AG04450 (cell line): ENCODE measurements at regions not wholly inside any gene's neighbourhood (a gene's known extent, or its start where the extent isn't known, plus 50 kb on each side); places are given as distances from the start of the nearest gene placed in this dataset.

ENCODE experiments used
- CTCF ChIA-PET: fragments of 300-600, 350-600 bp; formaldehyde crosslinking; extraction: SDS; loops from one replicate; lab custom pipeline; 2022; ENCODE audit warnings: antibody characterized with exemption, inconsistent platforms; lab: Charles Lee
- POLR2A ChIA-PET: fragments of 350-600 bp; formaldehyde crosslinking; extraction: SDS; loops from one replicate; lab custom pipeline; 2021; ENCODE audit warnings: antibody characterized with exemption, inconsistent platforms; lab: Yijun Ruan, JAX
- DNase-seq: peaks from one replicate; pipeline ENCODE4 v3.0.0-alpha.2; 2011; ENCODE audit warnings: low read depth, low spot score
- H3K27ac ChIP-seq: one replicate; pipeline ENCODE4 v1.5.1; 2012; ENCODE audit warnings: low read depth, low read length, control low read depth
- H3K27me3 ChIP-seq: one replicate; pipeline ENCODE4 v1.6.0; 2012; ENCODE audit warnings: low read length; ENCODE audit not compliant: control insufficient read depth, insufficient read depth
- H3K4me3 ChIP-seq: 2 replicates; pipeline ENCODE4 v1.5.1; 2011; ENCODE audit warnings: mild to moderate bottlenecking, low read depth, low read length, control low read depth
- H3K9me3 ChIP-seq: 2 replicates; pipeline ENCODE4 v1.5.1; 2012; ENCODE audit warnings: low read length; ENCODE audit not compliant: control insufficient read depth, insufficient read depth
- CTCF ChIP-seq: IDR thresholded peaks from 2 replicates; pipeline ENCODE4 v1.5.1; 2011; ENCODE audit warnings: low read depth, low read length, control low read depth, inconsistent platforms

- ChIA-PET CTCF (no interaction called here), POLR2A (no interaction called here)
- no peaks in the 10 kb centered on the region for H3K27me3 ChIP-seq
- H3K27ac ChIP-seq, result no peak overlapping the region
- no peak for TF ChIP-seq CTCF
- no peaks in the 10 kb centered on the region for H3K9me3 ChIP-seq
- DNase-seq, result no peak
- H3K4me3 ChIP-seq, result no peak overlapping the region
Observed at GRCh38 chr9:27714388-27714787, 141.1 kb upstream of the C9orf72 start.

GRCh38 chr9:27715651-27716050 lies 142.4 kb upstream of the C9orf72 start:
- Histone ChIP-seq H3K4me3 (no peak overlapping the region), H3K27ac (no peak overlapping the region), H3K9me3 (no peaks in the 10 kb centered on the region), H3K27me3 (no peaks in the 10 kb centered on the region)
- CTCF ChIA-PET, result no interaction called here
- DNase-seq, result no peak
- POLR2A ChIA-PET, result interaction anchor here (0.7 kb wide), 1 partner anchor 14 kb away, joined by 4 read pairs; no protein-coding TSS in a partner anchor
- no peak for TF ChIP-seq CTCF

- ChIA-PET POLR2A (no interaction called here), CTCF (no interaction called here)
- TF ChIP-seq CTCF, result no peak
Observed at GRCh38 chr9:27717991-27718390, 144.7 kb upstream of the C9orf72 start.

GRCh38 chr9:27719711-27720110 lies 146.4 kb upstream of the C9orf72 start:
- H3K9me3 ChIP-seq, result no peaks in the 10 kb centered on the region
- no peak overlapping the region for H3K4me3 ChIP-seq
- no peak overlapping the region for H3K27ac ChIP-seq
- ChIA-PET POLR2A (no interaction called here), CTCF (no interaction called here)
- DNase-seq, result no peak
- no peak for TF ChIP-seq CTCF
- H3K27me3 ChIP-seq, result no peaks in the 10 kb centered on the region

More at GRCh38 chr9:27717991-27718390, 144.7 kb upstream of the C9orf72 start:
- no peak for DNase-seq
- Histone ChIP-seq H3K27me3 (no peaks in the 10 kb centered on the region), H3K27ac (no peak overlapping the region), H3K4me3 (no peak overlapping the region), H3K9me3 (no peaks in the 10 kb centered on the region)

GRCh38 chr9:27722866-27723265 lies 149.6 kb upstream of the C9orf72 start:
- Histone ChIP-seq H3K27me3 (no peaks in the 10 kb centered on the region), H3K9me3 (no peaks in the 10 kb centered on the region), H3K4me3 (no peak overlapping the region), H3K27ac (no peak overlapping the region)
- ChIA-PET POLR2A (no interaction called here), CTCF (interaction anchor here (5.4 kb wide), 1 partner anchor 351 kb away, joined by 57 read pairs; no protein-coding TSS in a partner anchor)
- no peak for DNase-seq
- no peak for TF ChIP-seq CTCF
